Astrocyte (in vitro differentiated cells and primary cell): ENCODE measurements at regions not wholly inside any gene's neighbourhood (a gene's known extent, or its start where the extent isn't known, plus 50 kb on each side); places are given as distances from the start of the nearest gene placed in this dataset.

Experiments
- DNase-seq: peaks from one replicate; pipeline ENCODE4 v3.0.0-alpha.2; 2010; ENCODE audit warnings: low read depth
- FAIRE-seq: peaks from 2 replicates; lab custom pipeline; 2011; peaks lifted over from hg19 to GRCh38; lab: Jason Lieb, UNC
- H2AFZ ChIP-seq: 2 replicates; pipeline ENCODE4 v1.6.0; 2012; ENCODE audit warnings: low read depth, low read length, inconsistent platforms
- H3K27ac ChIP-seq: 2 replicates; pipeline ENCODE4 v1.5.1; 2011; ENCODE audit warnings: low read depth, low read length, inconsistent platforms
- H3K27me3 ChIP-seq: 2 replicates; pipeline ENCODE4 v1.6.0; 2011; ENCODE audit warnings: low read length, inconsistent platforms; ENCODE audit not compliant: insufficient read depth
- H3K36me3 ChIP-seq: 2 replicates; pipeline ENCODE4 v1.5.1; 2011; ENCODE audit warnings: low read length, inconsistent platforms; ENCODE audit not compliant: insufficient read depth
- H3K4me1 ChIP-seq: 2 replicates; pipeline ENCODE4 v1.5.1; 2011; ENCODE audit warnings: low read length, inconsistent platforms; ENCODE audit not compliant: insufficient read depth
- H3K4me2 ChIP-seq: 2 replicates; pipeline ENCODE4 v1.6.0; 2012; ENCODE audit warnings: low read length, inconsistent platforms
- H3K4me3 ChIP-seq: 2 replicates; pipeline ENCODE4 v1.5.1; 2011; ENCODE audit warnings: low read depth, mild to moderate bottlenecking, low read length, inconsistent platforms; ENCODE audit not compliant: insufficient read depth
- H3K79me2 ChIP-seq: 2 replicates; pipeline ENCODE4 v1.6.0; 2012; ENCODE audit warnings: mild to moderate bottlenecking, low read length, inconsistent platforms; ENCODE audit not compliant: insufficient read depth
- H3K9ac ChIP-seq: 2 replicates; pipeline ENCODE4 v1.6.0; 2012; ENCODE audit warnings: mild to moderate bottlenecking, low read length, inconsistent platforms
- H3K9me3 ChIP-seq: 2 replicates; pipeline ENCODE4 v1.5.1; 2012; ENCODE audit warnings: low read depth, mild to moderate bottlenecking, low read length, inconsistent platforms; ENCODE audit not compliant: insufficient read depth
- H4K20me1 ChIP-seq: 2 replicates; pipeline ENCODE4 v1.6.0; 2012; ENCODE audit warnings: low read length, inconsistent platforms; ENCODE audit not compliant: insufficient read depth
- H3K27ac Mint-ChIP-seq: one replicate; pipeline ENCODE4 v1.8.0; 2021; ENCODE audit warnings: mild to moderate bottlenecking, mixed read lengths; ENCODE audit not compliant: unreplicated experiment
- H3K27me3 Mint-ChIP-seq: one replicate; pipeline ENCODE4 v1.8.0; 2021; ENCODE audit warnings: low read depth, mixed read lengths; ENCODE audit not compliant: unreplicated experiment
- H3K36me3 Mint-ChIP-seq: one replicate; pipeline ENCODE4 v1.8.0; 2021; ENCODE audit warnings: low read depth, mixed read lengths; ENCODE audit not compliant: unreplicated experiment
- H3K4me1 Mint-ChIP-seq: one replicate; pipeline ENCODE4 v1.8.0; 2021; ENCODE audit warnings: low read depth, mixed read lengths; ENCODE audit not compliant: unreplicated experiment
- H3K4me3 Mint-ChIP-seq: one replicate; pipeline ENCODE4 v1.8.0; 2021; ENCODE audit warnings: mild to moderate bottlenecking, moderate library complexity, mixed read lengths; ENCODE audit not compliant: unreplicated experiment
- H3K9me3 Mint-ChIP-seq: one replicate; pipeline ENCODE4 v1.8.0; 2021; ENCODE audit warnings: mild to moderate bottlenecking, mixed read lengths; ENCODE audit not compliant: unreplicated experiment
- CTCF ChIP-seq: IDR thresholded peaks from 2 replicates; pipeline ENCODE4 v1.5.1; 2011; ENCODE audit warnings: low read depth, mild to moderate bottlenecking, inconsistent platforms, low read length, moderate library complexity; ENCODE audit not compliant: insufficient read depth
- EZH2 ChIP-seq: IDR thresholded peaks from 2 replicates; pipeline ENCODE4 v1.6.1; 2012; ENCODE audit warnings: mild to moderate bottlenecking, low read length, inconsistent platforms; ENCODE audit not compliant: insufficient read depth

- Mint-ChIP-seq H3K36me3 (no peaks in the 10 kb centered on the region), H3K9me3 (no peaks in the 10 kb centered on the region), H3K27ac (peak overlapping the region; percentile 26), H3K4me3 (no peak overlapping the region), H3K27me3 (no peaks in the 10 kb centered on the region), H3K4me1 (no peaks in the 10 kb centered on the region)
- no peaks in the 10 kb centered on the region for H3K36me3 ChIP-seq
- H4K20me1 ChIP-seq = no peaks in the 10 kb centered on the region
- no peaks in the 10 kb centered on the region for H3K9me3 ChIP-seq
- no peaks in the 10 kb centered on the region for H3K79me2 ChIP-seq
- no peak for FAIRE-seq
- no peak overlapping the region for H3K9ac ChIP-seq
- TF ChIP-seq EZH2 = no peak
- no peak overlapping the region for H3K27ac ChIP-seq
- H3K4me1 ChIP-seq = no peaks in the 10 kb centered on the region
- no peaks in the 10 kb centered on the region for H3K27me3 ChIP-seq
- no peak for DNase-seq
- H2AFZ ChIP-seq = no peak overlapping the region
- H3K4me3 ChIP-seq = no peak overlapping the region
- no peak overlapping the region for H3K4me2 ChIP-seq
These were observed 108.2 kb downstream of the SKIDA1 start for GRCh38 chr10:21417172-21417712.

GRCh38 chr10:21413680-21414079 lies 111.8 kb downstream of the SKIDA1 start:
- Histone ChIP-seq H3K4me1 (no peaks in the 10 kb centered on the region), H3K4me2 (no peak overlapping the region), H3K9me3 (no peaks in the 10 kb centered on the region), H3K4me3 (no peak overlapping the region), H2AFZ (no peak overlapping the region), H4K20me1 (no peaks in the 10 kb centered on the region), H3K27me3 (no peaks in the 10 kb centered on the region), H3K79me2 (no peaks in the 10 kb centered on the region), H3K36me3 (no peaks in the 10 kb centered on the region), H3K27ac (no peak overlapping the region), H3K9ac (no peak overlapping the region)
- H3K36me3 Mint-ChIP-seq = no peaks in the 10 kb centered on the region
- no peak overlapping the region for H3K27ac Mint-ChIP-seq
- no peaks in the 10 kb centered on the region for H3K27me3 Mint-ChIP-seq
- TF ChIP-seq EZH2 (no peak), CTCF (no peak)
- H3K4me1 Mint-ChIP-seq = peaks cover 3% of the 10 kb centered on the region
- FAIRE-seq (no peak), DNase-seq (no peak)
- H3K4me3 Mint-ChIP-seq = no peak overlapping the region
- H3K9me3 Mint-ChIP-seq = peaks cover 4% of the 10 kb centered on the region

- Histone ChIP-seq H2AFZ (no peak overlapping the region), H3K27me3 (no peaks in the 10 kb centered on the region), H3K4me3 (no peak overlapping the region), H4K20me1 (no peaks in the 10 kb centered on the region), H3K36me3 (no peaks in the 10 kb centered on the region), H3K4me2 (no peak overlapping the region), H3K79me2 (no peaks in the 10 kb centered on the region), H3K4me1 (no peaks in the 10 kb centered on the region), H3K27ac (no peak overlapping the region), H3K9me3 (no peaks in the 10 kb centered on the region), H3K9ac (no peak overlapping the region)
- DNase-seq (no peak), FAIRE-seq (no peak)
- Mint-ChIP-seq H3K9me3 (peaks cover 4% of the 10 kb centered on the region), H3K36me3 (no peaks in the 10 kb centered on the region), H3K27ac (no peak overlapping the region), H3K27me3 (no peaks in the 10 kb centered on the region), H3K4me1 (peaks cover 5% of the 10 kb centered on the region), H3K4me3 (no peak overlapping the region)
- TF ChIP-seq CTCF = no peak
- no peak for TF ChIP-seq EZH2
These were observed 112.2 kb downstream of the SKIDA1 start for GRCh38 chr10:21413268-21413667.
